ENCODE measurements at regions not wholly inside any gene's neighbourhood (a gene's known extent, or its start where the extent isn't known, plus 50 kb on each side); places are given as distances from the start of the nearest gene placed in this dataset.

DNA sequence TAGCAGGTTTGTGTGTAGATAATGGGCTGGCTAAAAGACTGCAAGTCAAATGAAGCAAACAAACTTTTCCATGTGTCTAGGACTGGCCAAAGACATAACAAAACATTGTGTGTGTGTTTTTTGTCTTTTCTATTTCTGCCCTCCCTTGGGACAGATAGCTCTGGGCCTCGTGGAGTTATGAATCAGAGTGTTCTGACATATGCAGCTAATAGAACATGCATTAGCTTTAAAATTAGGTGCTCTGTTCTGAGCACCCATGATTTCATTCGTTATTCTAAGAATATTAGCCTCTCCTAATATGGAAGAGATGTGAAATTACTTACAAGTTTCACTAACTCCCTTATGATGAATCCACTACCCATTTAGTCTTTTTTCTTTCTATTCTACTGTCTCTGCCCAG is 367.3 kb upstream of the PAPPA start:
- TF ChIP-seq, protein P1, sequence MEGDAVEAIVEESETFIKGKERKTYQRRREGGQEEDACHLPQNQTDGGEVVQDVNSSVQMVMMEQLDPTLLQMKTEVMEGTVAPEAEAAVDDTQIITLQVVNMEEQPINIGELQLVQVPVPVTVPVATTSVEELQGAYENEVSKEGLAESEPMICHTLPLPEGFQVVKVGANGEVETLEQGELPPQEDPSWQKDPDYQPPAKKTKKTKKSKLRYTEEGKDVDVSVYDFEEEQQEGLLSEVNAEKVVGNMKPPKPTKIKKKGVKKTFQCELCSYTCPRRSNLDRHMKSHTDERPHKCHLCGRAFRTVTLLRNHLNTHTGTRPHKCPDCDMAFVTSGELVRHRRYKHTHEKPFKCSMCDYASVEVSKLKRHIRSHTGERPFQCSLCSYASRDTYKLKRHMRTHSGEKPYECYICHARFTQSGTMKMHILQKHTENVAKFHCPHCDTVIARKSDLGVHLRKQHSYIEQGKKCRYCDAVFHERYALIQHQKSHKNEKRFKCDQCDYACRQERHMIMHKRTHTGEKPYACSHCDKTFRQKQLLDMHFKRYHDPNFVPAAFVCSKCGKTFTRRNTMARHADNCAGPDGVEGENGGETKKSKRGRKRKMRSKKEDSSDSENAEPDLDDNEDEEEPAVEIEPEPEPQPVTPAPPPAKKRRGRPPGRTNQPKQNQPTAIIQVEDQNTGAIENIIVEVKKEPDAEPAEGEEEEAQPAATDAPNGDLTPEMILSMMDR (IDR thresholded peaks at IDR 0.05) = no peak
- TF ChIP-seq POLR2A (IDR thresholded peaks at IDR 0.05) = no peak

Measured in upper lobe of left lung (tissue), 4 donors.